ENCODE measurements at regions not wholly inside any gene's neighbourhood (a gene's known extent, or its start where the extent isn't known, plus 50 kb on each side); places are given as distances from the start of the nearest gene placed in this dataset.
A peak's percentile ranks its signal among the peaks of the same experiment; 100 is the strongest.

DNA sequence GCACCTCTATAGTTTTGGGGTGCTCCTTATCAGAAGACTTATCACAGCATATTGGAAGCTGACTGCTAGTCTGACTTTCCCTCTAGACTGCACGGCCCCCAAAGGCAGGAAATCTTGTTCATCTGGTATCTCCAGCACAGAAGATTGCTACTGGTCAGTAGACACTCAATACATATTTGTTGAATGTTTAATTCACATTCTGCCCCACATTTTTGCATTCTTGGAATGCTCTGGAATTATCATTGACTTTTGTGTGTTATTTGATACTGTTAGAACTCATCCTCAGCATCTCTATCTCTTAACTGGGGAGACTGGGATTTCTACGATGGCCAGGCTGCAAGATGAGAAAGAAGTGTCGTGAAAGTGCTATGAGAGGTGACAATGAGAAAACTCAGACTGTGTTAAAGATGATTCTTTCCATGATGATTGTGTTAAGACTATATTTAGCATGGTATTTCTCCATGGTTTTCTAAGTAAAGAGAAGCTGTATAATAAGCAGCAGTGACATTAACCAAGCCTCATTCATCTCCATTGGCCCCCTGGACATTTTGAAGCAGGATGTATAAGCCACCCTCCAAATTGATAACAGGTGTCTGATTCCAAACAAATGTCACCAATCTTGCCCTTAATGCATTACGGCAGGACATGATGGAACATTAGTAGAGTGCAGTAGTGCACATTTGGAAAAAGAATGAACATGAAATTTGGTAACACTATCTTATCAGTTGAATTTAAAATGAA, 440.9 kb downstream of the RFC3 start:
- TF ChIP-seq, protein P1, sequence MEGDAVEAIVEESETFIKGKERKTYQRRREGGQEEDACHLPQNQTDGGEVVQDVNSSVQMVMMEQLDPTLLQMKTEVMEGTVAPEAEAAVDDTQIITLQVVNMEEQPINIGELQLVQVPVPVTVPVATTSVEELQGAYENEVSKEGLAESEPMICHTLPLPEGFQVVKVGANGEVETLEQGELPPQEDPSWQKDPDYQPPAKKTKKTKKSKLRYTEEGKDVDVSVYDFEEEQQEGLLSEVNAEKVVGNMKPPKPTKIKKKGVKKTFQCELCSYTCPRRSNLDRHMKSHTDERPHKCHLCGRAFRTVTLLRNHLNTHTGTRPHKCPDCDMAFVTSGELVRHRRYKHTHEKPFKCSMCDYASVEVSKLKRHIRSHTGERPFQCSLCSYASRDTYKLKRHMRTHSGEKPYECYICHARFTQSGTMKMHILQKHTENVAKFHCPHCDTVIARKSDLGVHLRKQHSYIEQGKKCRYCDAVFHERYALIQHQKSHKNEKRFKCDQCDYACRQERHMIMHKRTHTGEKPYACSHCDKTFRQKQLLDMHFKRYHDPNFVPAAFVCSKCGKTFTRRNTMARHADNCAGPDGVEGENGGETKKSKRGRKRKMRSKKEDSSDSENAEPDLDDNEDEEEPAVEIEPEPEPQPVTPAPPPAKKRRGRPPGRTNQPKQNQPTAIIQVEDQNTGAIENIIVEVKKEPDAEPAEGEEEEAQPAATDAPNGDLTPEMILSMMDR (IDR thresholded peaks at IDR 0.05), result no peak
- Histone ChIP-seq H3K27me3 (ENCODE audit: control insufficient read depth in 2 of 2, insufficient read depth in 2 of 2, low read length in 2 of 2) (no peaks in the 10 kb centered on the region), H3K4me1 (ENCODE audit: control insufficient read depth in 1 of 2, insufficient read depth in 2 of 2, low read length in 2 of 2) (peaks cover 39% of the 10 kb centered on the region in 2 donors), H3K27ac (ENCODE audit: low read depth in 1 of 2, low read length in 2 of 2) (peak overlapping the region in 1 of 2 donors; percentile 55), H3K4me3 (replicated peaks in 1 of 3; ENCODE audit: low read depth in 2 of 3, low read length in 3 of 3) (no peak overlapping the region), H3K9ac (ENCODE audit: insufficient read depth, low read length, poor library complexity, severe bottlenecking) (no peak overlapping the region), H3K4me2 (replicated peaks; ENCODE audit: extremely low read depth, low read length, poor library complexity, severe bottlenecking) (peak overlapping the region; percentile 59), H3K36me3 (replicated peaks in 1 of 2; ENCODE audit: control insufficient read depth in 1 of 2, insufficient read depth in 2 of 2, low read length in 2 of 2) (no peaks in the 10 kb centered on the region), H2AFZ (ENCODE audit: insufficient read depth, low read depth, low read length, poor library complexity, severe bottlenecking) (no peak overlapping the region), H3K9me3 (replicated peaks in 1 of 2; ENCODE audit: control insufficient read depth in 1 of 2, insufficient read depth in 1 of 2, low read length in 2 of 2) (peaks cover 0 to 12% of the 10 kb centered on the region in 2 donors), H3K79me2 (ENCODE audit: insufficient read depth, low read length) (no peaks in the 10 kb centered on the region), H4K20me1 (ENCODE audit: insufficient read depth, low read length) (no peaks in the 10 kb centered on the region)
- H3K36me3 Mint-ChIP-seq, result no peaks in the 10 kb centered on the region
- no peaks in the 10 kb centered on the region for H3K27me3 Mint-ChIP-seq (ENCODE audit: low read depth in 3 of 3)
- no peak for DNase-seq
- intact Hi-C loops (cut with micrococcal nuclease), result no loop called here
- peaks cover 4 to 36% (median 15%) of the 10 kb centered on the region in 7 donors for H3K9me3 Mint-ChIP-seq
- no CpG with 5 or more reads among the region's 4 CpGs for WGBS (ENCODE audit: insufficient coverage)
- H3K4me1 Mint-ChIP-seq, result peaks cover 28% of the 10 kb centered on the region
- H3K27ac Mint-ChIP-seq, result peak overlapping the region in 2 of 7 donors; percentile 1 to 2
- no peak overlapping the region for H3K4me3 Mint-ChIP-seq

DNA sequence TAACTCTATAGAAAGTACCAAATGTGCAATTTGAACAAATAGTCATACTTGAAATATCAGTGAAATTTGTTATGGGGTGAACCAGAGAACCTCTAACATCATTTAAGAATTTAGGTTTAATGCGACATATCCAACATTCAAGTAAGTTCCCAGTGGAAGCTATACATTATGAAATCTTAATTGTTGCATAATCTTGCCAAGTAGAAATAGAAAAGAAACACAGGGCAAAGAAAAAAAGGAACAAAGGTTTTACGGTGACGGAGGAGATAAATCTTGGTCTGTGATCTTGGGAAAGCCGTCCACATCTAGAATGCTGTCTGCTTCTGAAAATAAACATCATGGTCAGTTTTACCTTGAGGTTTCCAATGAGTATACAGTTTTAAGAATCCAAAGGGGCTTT, 445.7 kb downstream of the RFC3 start:
- no peaks in the 10 kb centered on the region for H3K36me3 Mint-ChIP-seq
- H3K79me2 ChIP-seq (ENCODE audit: insufficient read depth, low read length), result no peaks in the 10 kb centered on the region
- no peaks in the 10 kb centered on the region for H3K36me3 ChIP-seq (replicated peaks in 1 of 2; ENCODE audit: control insufficient read depth in 1 of 2, insufficient read depth in 2 of 2, low read length in 2 of 2)
- peaks cover 0 to 2% (median 0%) of the 10 kb centered on the region in 3 donors for H3K27me3 Mint-ChIP-seq (ENCODE audit: low read depth in 3 of 3)
- TF ChIP-seq, protein P1 (IDR thresholded peaks at IDR 0.05), result no peak
- no peak overlapping the region for H3K4me3 ChIP-seq (replicated peaks in 1 of 3; ENCODE audit: low read depth in 2 of 3, low read length in 3 of 3)
- H3K27ac ChIP-seq (ENCODE audit: low read depth in 1 of 2, low read length in 2 of 2), result no peak overlapping the region
- peaks cover 12 to 14% of the 10 kb centered on the region in 2 donors for H3K4me1 ChIP-seq (ENCODE audit: control insufficient read depth in 1 of 2, insufficient read depth in 2 of 2, low read length in 2 of 2)
- no peak overlapping the region for H2AFZ ChIP-seq (ENCODE audit: insufficient read depth, low read depth, low read length, poor library complexity, severe bottlenecking)
- no peak overlapping the region for H3K4me2 ChIP-seq (replicated peaks; ENCODE audit: extremely low read depth, low read length, poor library complexity, severe bottlenecking)
- no peaks in the 10 kb centered on the region for H4K20me1 ChIP-seq (ENCODE audit: insufficient read depth, low read length)
- H3K9ac ChIP-seq (ENCODE audit: insufficient read depth, low read length, poor library complexity, severe bottlenecking), result no peak overlapping the region
- 7% methylated on average over 3 of the region's 4 CpGs for WGBS (ENCODE audit: insufficient coverage)
- intact Hi-C loops (cut with micrococcal nuclease), result no loop called here
- H3K4me3 Mint-ChIP-seq, result no peak overlapping the region
- H3K9me3 ChIP-seq (replicated peaks in 1 of 2; ENCODE audit: control insufficient read depth in 1 of 2, insufficient read depth in 1 of 2, low read length in 2 of 2), result peaks cover 0 to 4% of the 10 kb centered on the region in 2 donors
- no peaks in the 10 kb centered on the region for H3K27me3 ChIP-seq (ENCODE audit: control insufficient read depth in 2 of 2, insufficient read depth in 2 of 2, low read length in 2 of 2)
- DNase-seq, result peak in 2 of 3 donors; percentile 22 to 32
- peak overlapping the region in 4 of 7 donors; percentile 19 to 66 (median 40) for H3K27ac Mint-ChIP-seq
- H3K4me1 Mint-ChIP-seq, result peaks cover 13% of the 10 kb centered on the region
- H3K9me3 Mint-ChIP-seq, result peaks cover 4 to 20% (median 7%) of the 10 kb centered on the region in 7 donors
